HL-60 (cell line): ENCODE measurements at regions not wholly inside any gene's neighbourhood (a gene's known extent, or its start where the extent isn't known, plus 50 kb on each side); places are given as distances from the start of the nearest gene placed in this dataset.

Experiments
- CTCF ChIP-seq: IDR thresholded peaks from one replicate; pipeline ENCODE4 v1.5.1; 2011; ENCODE audit warnings: low read length, control low read depth, inconsistent platforms; ENCODE audit not compliant: insufficient read depth
- REST ChIP-seq: IDR thresholded peaks from 2 replicates; pipeline ENCODE4 v1.6.1; 2012; ENCODE audit warnings: low read depth; ENCODE audit not compliant: insufficient replicate concordance
- SPI1 ChIP-seq: IDR thresholded peaks from 2 replicates; pipeline ENCODE4 v1.6.1; 2012; ENCODE audit warnings: low read depth, mild to moderate bottlenecking, borderline replicate concordance

- no peak for TF ChIP-seq CTCF
- TF ChIP-seq REST = no peak
- no peak for TF ChIP-seq SPI1
These were observed 151.3 kb upstream of the ZFP64 start for GRCh38 chr20:52342913-52343312.
